ENCODE measurements at regions not wholly inside any gene's neighbourhood (a gene's known extent, or its start where the extent isn't known, plus 50 kb on each side); places are given as distances from the start of the nearest gene placed in this dataset.

DNA sequence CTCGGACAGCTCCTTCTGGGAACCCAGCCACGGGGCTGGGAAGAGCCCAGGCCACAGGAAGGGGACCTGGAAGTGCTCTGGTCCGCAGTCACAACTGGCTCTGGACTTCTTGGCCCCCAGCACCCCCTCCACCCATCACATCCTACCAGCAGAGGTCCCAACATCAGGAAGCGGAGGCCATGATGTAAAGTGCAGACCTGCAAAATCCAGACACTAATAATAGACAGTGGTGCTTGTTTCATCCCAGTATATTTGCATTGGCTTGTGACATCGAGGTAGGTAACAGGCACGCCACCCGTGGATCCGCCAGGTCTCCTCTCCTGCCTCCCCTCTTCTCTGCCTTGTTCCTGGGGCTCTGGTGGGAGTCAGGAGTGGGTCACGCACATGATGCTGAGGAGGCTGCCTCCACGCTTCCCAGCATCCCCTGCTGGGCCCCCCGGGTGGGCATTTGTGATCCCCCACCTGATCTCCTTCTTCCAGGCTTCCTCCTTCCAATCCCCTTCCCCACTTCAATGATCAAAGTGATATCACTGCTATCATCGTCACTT, 1454.0 kb downstream of the BRD1 start (continued):
- no peak for TF ChIP-seq TCF7L2 (IDR thresholded peaks at IDR 0.05; ENCODE audit: borderline replicate concordance, low read depth, low read length)
- TF ChIP-seq GLI2 (tag by site-specific recombination; IDR thresholded peaks at IDR 0.05; ENCODE audit: borderline replicate concordance, low read depth) = no peak
- TF ChIP-seq ZNF433 (tag by site-specific recombination; IDR thresholded peaks at IDR 0.05; ENCODE audit: low read depth) = no peak
- no peak for TF ChIP-seq ZNF449 (tag by site-specific recombination; IDR thresholded peaks at IDR 0.05)
- TF ChIP-seq ZNF530 (tag by site-specific recombination; IDR thresholded peaks at IDR 0.05; ENCODE audit: low read depth) = no peak
- TF ChIP-seq ZNF596 (tag by site-specific recombination; IDR thresholded peaks at IDR 0.05) = no peak
- TF ChIP-seq, protein P1, sequence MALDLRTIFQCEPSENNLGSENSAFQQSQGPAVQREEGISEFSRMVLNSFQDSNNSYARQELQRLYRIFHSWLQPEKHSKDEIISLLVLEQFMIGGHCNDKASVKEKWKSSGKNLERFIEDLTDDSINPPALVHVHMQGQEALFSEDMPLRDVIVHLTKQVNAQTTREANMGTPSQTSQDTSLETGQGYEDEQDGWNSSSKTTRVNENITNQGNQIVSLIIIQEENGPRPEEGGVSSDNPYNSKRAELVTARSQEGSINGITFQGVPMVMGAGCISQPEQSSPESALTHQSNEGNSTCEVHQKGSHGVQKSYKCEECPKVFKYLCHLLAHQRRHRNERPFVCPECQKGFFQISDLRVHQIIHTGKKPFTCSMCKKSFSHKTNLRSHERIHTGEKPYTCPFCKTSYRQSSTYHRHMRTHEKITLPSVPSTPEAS (tag by site-specific recombination; IDR thresholded peaks at IDR 0.05) = no peak
- TF ChIP-seq ZNF600 (tag by site-specific recombination; IDR thresholded peaks at IDR 0.05) = no peak
- TF ChIP-seq ZNF416 (tag by site-specific recombination; IDR thresholded peaks at IDR 0.05) = no peak
- TF ChIP-seq ZNF302 (tag by site-specific recombination; IDR thresholded peaks at IDR 0.05; ENCODE audit: low read depth) = no peak

GRCh38 chr22:48372390-48372789, 1455.3 kb downstream of the BRD1 start:
- Histone ChIP-seq H3K9me3 (ENCODE audit: control insufficient read depth, insufficient read depth, low read depth, low read length) (no peaks in the 10 kb centered on the region), H3K4me1 (ENCODE audit: control insufficient read depth, insufficient read depth, low read length) (peaks cover 6% of the 10 kb centered on the region), H3K4me3 (ENCODE audit: low read depth, low read length) (no peak overlapping the region), H3K27ac (ENCODE audit: extremely low read depth, low read depth, low read length) (no peak overlapping the region), H3K36me3 (ENCODE audit: control insufficient read depth in 2 of 2, insufficient read depth in 1 of 2, low read length in 2 of 2) (no peaks in the 10 kb centered on the region)
- TF ChIP-seq ZNF324 (tag by site-specific recombination; IDR thresholded peaks at IDR 0.05) (no peak), SP2 (tag by site-specific recombination; IDR thresholded peaks at IDR 0.05) (no peak), YY1 (tag by site-specific recombination; IDR thresholded peaks at IDR 0.05) (no peak), ZNF692 (tag by site-specific recombination; IDR thresholded peaks at IDR 0.05) (no peak), ZNF292 (tag by site-specific recombination; IDR thresholded peaks at IDR 0.05; ENCODE audit: borderline replicate concordance, low read depth) (no peak), ZNF654 (tag by site-specific recombination; IDR thresholded peaks at IDR 0.05; ENCODE audit: low read depth) (no peak), MZF1 (tag by site-specific recombination; IDR thresholded peaks at IDR 0.05; ENCODE audit: borderline replicate concordance) (no peak), ZNF560 (tag by site-specific recombination; IDR thresholded peaks at IDR 0.05; ENCODE audit: borderline replicate concordance) (no peak)
- TF ChIP-seq, protein P2, sequence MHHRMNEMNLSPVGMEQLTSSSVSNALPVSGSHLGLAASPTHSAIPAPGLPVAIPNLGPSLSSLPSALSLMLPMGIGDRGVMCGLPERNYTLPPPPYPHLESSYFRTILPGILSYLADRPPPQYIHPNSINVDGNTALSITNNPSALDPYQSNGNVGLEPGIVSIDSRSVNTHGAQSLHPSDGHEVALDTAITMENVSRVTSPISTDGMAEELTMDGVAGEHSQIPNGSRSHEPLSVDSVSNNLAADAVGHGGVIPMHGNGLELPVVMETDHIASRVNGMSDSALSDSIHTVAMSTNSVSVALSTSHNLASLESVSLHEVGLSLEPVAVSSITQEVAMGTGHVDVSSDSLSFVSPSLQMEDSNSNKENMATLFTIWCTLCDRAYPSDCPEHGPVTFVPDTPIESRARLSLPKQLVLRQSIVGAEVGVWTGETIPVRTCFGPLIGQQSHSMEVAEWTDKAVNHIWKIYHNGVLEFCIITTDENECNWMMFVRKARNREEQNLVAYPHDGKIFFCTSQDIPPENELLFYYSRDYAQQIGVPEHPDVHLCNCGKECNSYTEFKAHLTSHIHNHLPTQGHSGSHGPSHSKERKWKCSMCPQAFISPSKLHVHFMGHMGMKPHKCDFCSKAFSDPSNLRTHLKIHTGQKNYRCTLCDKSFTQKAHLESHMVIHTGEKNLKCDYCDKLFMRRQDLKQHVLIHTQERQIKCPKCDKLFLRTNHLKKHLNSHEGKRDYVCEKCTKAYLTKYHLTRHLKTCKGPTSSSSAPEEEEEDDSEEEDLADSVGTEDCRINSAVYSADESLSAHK (tag by site-specific recombination; IDR thresholded peaks at IDR 0.05) = no peak
- POLR2A ChIA-PET = no interaction called here
- CTCF ChIA-PET = no interaction called here
